HAP-1 (cell line): ENCODE measurements at regions not wholly inside any gene's neighbourhood (a gene's known extent, or its start where the extent isn't known, plus 50 kb on each side); places are given as distances from the start of the nearest gene placed in this dataset.

Experiments
- DNase-seq, 2 experiments: peaks; one replicate each; pipeline ENCODE4 v3.0.0-alpha.2; 2016 to 2020; ENCODE audit warnings: low spot score in 2 of 2
- H3K27me3 ChIP-seq: fragments of 250-450 bp; sonication (Bioruptor Pico); 2 replicates; pipeline ENCODE4 v1.5.1; 2020; ENCODE audit warnings: low read depth, mild to moderate bottlenecking, moderate library complexity
- H3K36me3 ChIP-seq: fragments of 250-450 bp; sonication (Bioruptor Pico); replicated peaks from 2 replicates; pipeline ENCODE4 v1.5.1; 2020; ENCODE audit warnings: mild to moderate bottlenecking
- H3K4me1 ChIP-seq: fragments of 250-450 bp; sonication (Bioruptor Pico); 2 replicates; pipeline ENCODE4 v1.5.1; 2020; ENCODE audit warnings: mild to moderate bottlenecking
- H3K4me3 ChIP-seq: fragments of 250-450 bp; sonication (Bioruptor Pico); 2 replicates; pipeline ENCODE4 v1.5.1; 2020; ENCODE audit warnings: mild to moderate bottlenecking, moderate library complexity
- H3K9me3 ChIP-seq: fragments of 250-450 bp; sonication (Bioruptor Pico); 2 replicates; pipeline ENCODE4 v1.5.1; 2020; ENCODE audit warnings: mild to moderate bottlenecking, moderate library complexity
- in situ Hi-C: fragments of 300-500 bp; cut with MboI; formaldehyde crosslinking; loops from 3 replicates; pipeline ENCODE4 v1.14.3; 2020; ENCODE audit warnings: low sequenced_read_pairs, inconsistent platforms, mixed read lengths

DNA sequence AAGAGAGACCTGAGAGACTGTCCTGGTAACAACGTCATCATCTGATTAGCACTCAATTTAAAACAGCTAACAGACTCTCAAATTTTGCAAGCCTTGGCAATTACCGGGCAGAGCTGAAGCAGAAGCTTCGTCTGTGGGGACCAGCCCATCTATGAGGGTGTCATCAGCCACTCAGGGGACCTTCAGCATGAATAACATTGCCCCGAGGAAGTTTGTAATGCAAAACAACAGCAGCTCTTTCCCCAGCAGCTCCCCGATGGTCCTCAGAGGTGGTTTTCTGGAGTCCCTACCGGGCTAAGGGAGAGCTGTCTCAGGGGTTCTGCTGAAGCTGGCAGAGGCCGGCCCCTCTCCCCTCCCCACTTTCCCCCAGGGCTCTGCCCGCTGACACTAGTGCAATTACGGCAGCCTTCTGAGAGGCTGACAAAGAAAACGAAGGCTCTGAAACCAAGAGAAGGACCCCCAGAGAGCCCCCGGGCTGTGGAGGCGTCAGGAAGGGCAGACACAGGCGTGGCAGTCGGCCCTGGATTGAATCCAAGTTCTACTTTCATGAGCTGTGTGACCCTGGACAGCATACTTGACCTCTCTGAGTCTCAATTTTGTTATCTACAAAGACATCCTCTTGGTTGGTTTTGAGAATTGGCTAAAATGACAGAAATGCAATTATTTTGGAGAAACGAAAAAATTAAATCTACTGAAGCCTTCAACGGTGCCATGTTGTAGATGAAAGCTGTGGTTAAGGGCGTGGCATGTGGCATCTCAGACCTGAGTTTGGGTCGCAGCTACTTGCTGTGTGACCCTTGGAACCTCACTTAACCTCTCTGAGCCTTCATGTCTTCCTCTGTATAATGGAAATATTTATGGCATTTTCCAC lies 102.1 kb upstream of the TLE3 start:
- H3K4me1 ChIP-seq, result peaks cover 17% of the 10 kb centered on the region
- H3K36me3 ChIP-seq, result no peaks in the 10 kb centered on the region
- DNase-seq, result no peak

GRCh38 chr15:70199124-70199482 lies 101.4 kb upstream of the TLE3 start:
- Histone ChIP-seq H3K27me3 (peaks cover 11% of the 10 kb centered on the region; the same call in 1 of the 2 replicates), H3K36me3 (no peaks in the 10 kb centered on the region), H3K4me3 (no peak overlapping the region), H3K9me3 (no peaks in the 10 kb centered on the region), H3K4me1 (peaks cover 17% of the 10 kb centered on the region)
- in situ Hi-C loops, result no loop called here
- no peak for DNase-seq

More for the DNA sequence above, 102.1 kb upstream of the TLE3 start:
- in situ Hi-C loops, result no loop called here
- Histone ChIP-seq H3K27me3 (peaks cover 11% of the 10 kb centered on the region; the same call in 1 of the 2 replicates), H3K4me3 (no peak overlapping the region), H3K9me3 (no peaks in the 10 kb centered on the region)

DNA sequence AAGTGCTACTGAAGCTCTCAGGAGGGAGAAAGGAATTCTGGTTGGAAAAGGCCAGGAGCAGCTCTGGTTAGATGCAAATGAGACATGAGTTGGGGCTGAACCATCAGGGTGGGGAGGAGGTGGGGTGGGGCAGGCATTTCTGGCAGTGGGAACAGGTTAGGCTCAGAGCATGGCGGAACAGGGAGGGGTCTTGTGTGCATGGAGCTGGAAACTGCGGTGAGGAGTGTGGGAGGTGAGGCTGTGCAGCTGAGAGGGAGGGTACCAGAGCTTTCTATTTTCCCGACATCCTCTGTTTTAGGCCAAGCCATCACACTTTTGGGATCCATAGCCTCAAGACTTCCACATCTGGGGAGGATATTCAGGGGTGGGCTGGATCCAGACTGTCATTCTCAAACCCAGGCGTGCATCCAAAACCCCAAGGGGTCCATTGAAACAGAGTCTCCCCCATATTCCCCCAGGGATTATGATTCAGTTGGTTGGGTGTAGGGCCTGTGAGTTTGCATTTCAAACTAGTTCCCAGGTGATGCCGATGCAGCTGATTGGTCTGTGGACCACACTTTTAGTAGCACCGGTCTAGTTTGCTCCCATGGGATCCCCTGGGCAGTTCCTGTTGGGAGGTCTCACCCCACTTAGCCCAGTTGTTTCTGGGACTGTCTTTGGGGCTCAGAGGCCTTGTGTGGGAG lies 100.9 kb upstream of the TLE3 start:
- Histone ChIP-seq H3K4me1 (peaks cover 17% of the 10 kb centered on the region), H3K4me3 (no peak overlapping the region), H3K9me3 (no peaks in the 10 kb centered on the region), H3K36me3 (no peaks in the 10 kb centered on the region), H3K27me3 (peaks cover 11% of the 10 kb centered on the region; the same call in 1 of the 2 replicates)
- in situ Hi-C loops, result no loop called here
- no peak for DNase-seq

DNA sequence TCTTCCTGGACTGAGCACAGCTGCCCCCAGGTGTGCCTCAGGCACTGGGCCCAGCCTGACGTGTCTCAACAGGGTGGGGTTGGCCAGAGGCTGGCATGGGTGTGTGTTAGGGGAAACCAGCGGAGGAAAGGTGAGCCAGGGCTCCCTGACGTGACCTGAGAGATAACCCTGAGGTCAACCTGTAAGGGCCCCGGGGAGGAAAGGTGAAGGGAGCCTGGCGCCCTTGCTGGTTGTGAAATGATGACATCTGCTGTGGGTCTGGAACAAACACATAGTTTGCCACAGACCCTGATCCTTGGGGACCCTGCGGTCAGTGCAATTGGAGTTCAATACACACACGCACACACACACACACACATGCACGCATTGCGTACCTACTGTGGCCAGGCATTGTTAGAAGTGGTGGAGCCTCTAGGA lies 100.2 kb upstream of the TLE3 start:
- Histone ChIP-seq H3K9me3 (no peaks in the 10 kb centered on the region), H3K4me3 (no peak overlapping the region), H3K36me3 (no peaks in the 10 kb centered on the region), H3K4me1 (peaks cover 17% of the 10 kb centered on the region), H3K27me3 (peaks cover 11% of the 10 kb centered on the region; the same call in 1 of the 2 replicates)
- in situ Hi-C loops, result no loop called here
- DNase-seq, result no peak

GRCh38 chr15:70197318-70197944 lies 99.7 kb upstream of the TLE3 start:
- Histone ChIP-seq H3K4me3 (no peak overlapping the region), H3K36me3 (no peaks in the 10 kb centered on the region), H3K4me1 (peaks cover 17% of the 10 kb centered on the region), H3K27me3 (peaks cover 10% of the 10 kb centered on the region; the same call in 1 of the 2 replicates), H3K9me3 (no peaks in the 10 kb centered on the region)
- no peak for DNase-seq
- in situ Hi-C loops, result no loop called here

DNA sequence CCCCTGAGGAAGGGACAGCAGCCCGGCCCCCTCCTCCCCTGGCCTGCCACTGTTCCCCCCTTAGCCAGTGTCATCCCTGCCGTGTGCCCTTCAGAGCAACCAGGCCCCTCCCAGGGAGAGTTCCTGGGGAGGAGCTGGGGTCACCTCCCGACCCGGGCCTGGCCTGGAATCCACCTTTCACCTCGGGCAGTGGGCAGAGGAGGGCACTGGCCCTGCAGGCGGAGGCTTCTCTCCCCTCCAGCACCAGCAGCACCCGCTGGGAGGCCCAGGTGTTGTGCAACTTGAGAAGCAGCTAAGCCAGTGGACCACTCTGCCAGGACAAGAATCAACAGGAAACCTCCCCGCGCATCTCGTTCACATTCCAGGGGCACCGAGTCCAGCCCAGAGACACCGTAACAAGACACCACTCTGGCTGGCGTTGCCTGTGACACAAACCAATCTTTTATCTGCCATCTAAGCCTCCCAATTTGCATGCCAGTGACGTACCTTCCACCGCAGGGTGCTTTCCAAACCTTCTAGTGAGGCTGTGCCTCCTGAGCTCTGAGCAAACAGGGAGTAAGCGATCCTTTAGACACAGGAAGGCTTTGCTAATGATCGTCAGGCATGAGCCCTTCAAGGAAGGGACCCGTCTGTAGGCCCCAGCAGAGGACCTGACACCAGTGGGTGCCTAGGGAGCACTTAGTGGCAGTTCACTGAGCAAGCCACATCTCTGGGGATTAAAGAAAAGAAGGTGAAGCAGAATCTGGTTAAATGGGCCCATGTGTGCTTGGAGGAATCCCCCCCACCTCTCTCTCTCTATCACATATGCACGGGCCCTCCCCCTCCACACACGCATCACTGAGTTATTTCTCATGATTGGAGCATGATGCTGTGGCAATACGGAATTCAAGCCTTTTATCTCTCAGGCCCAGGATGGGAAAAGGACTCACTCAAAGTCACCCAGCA lies 98.9 kb upstream of the TLE3 start:
- DNase-seq, result peak; percentile 58 to 73
- Histone ChIP-seq H3K9me3 (no peaks in the 10 kb centered on the region), H3K27me3 (peaks cover 3% of the 10 kb centered on the region; the same call in 1 of the 2 replicates), H3K4me3 (no peak overlapping the region), H3K36me3 (no peaks in the 10 kb centered on the region), H3K4me1 (peaks cover 17% of the 10 kb centered on the region)
- in situ Hi-C loops, result no loop called here

- in situ Hi-C loops, result no loop called here
- no peaks in the 10 kb centered on the region for H3K36me3 ChIP-seq
- 0 out of 2 replicates have a peak, but pooled peaks cover 3% of the 10 kb centered on the region for H3K9me3 ChIP-seq
- no peak overlapping the region for H3K4me3 ChIP-seq
- peaks cover 3% of the 10 kb centered on the region; the same call in 1 of the 2 replicates for H3K27me3 ChIP-seq
- DNase-seq, result no peak
- H3K4me1 ChIP-seq, result peaks cover 15% of the 10 kb centered on the region
Measured at GRCh38 chr15:70195587-70196305, 98.0 kb upstream of the TLE3 start.

- no peak overlapping the region for H3K4me3 ChIP-seq
- H3K4me1 ChIP-seq, result peaks cover 9% of the 10 kb centered on the region
- peaks cover 3% of the 10 kb centered on the region; the same call in 1 of the 2 replicates for H3K27me3 ChIP-seq
- in situ Hi-C loops, result no loop called here
- no peak for DNase-seq
- 0 out of 2 replicates have a peak, but pooled peaks cover 3% of the 10 kb centered on the region for H3K9me3 ChIP-seq
- no peaks in the 10 kb centered on the region for H3K36me3 ChIP-seq
Measured at GRCh38 chr15:70195171-70195570, 97.5 kb upstream of the TLE3 start.

DNA sequence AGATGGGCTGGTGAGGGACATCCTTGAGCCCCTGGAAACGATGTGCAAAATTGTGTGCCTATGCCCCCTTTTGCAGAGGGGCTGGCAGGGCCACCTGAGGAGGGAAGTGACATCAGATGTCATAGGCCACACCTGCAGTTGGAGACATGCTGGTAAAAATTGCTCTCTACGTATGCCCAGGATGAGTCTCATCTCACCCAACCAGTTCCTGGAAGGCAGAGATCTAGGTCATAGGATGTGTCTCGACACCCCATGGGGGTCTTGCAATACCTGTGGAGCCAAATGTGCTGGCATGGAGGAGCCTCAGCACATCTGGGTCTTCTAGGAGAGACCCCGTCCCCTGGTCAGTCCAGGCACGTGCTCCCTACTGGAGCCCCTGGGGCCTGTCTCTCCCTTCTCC lies 96.5 kb upstream of the TLE3 start:
- in situ Hi-C loops, result no loop called here
- no peak overlapping the region for H3K4me3 ChIP-seq
- H3K9me3 ChIP-seq, result 0 out of 2 replicates have a peak, but pooled peaks cover 3% of the 10 kb centered on the region
- DNase-seq, result no peak
- H3K4me1 ChIP-seq, result peaks cover 7% of the 10 kb centered on the region
- no peaks in the 10 kb centered on the region for H3K36me3 ChIP-seq
- H3K27me3 ChIP-seq, result no peaks in the 10 kb centered on the region

DNA sequence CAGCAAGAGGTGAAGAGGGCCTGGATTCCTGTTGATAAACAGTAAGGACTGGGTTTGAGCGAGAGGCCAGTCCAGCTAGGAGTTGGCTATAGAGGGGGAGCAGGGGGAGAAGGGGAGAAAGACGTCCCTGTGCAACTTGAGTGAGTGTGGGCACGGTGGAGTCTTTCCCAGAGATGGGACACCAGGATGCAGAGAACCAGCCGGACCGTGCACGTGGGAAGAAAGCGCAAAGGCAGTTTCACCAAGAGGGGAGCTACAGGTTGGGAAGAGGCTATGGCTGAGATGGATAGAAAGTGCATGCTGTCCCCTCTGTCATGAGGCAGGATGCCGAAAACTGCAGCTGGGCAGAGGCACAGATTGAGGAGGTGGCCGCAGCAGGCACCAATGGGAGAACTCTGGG lies 96.0 kb upstream of the TLE3 start:
- Histone ChIP-seq H3K27me3 (no peaks in the 10 kb centered on the region), H3K9me3 (0 out of 2 replicates have a peak, but pooled peaks cover 3% of the 10 kb centered on the region), H3K4me1 (peaks cover 7% of the 10 kb centered on the region), H3K36me3 (no peaks in the 10 kb centered on the region), H3K4me3 (no peak overlapping the region)
- DNase-seq, result no peak
- in situ Hi-C loops, result no loop called here

DNA sequence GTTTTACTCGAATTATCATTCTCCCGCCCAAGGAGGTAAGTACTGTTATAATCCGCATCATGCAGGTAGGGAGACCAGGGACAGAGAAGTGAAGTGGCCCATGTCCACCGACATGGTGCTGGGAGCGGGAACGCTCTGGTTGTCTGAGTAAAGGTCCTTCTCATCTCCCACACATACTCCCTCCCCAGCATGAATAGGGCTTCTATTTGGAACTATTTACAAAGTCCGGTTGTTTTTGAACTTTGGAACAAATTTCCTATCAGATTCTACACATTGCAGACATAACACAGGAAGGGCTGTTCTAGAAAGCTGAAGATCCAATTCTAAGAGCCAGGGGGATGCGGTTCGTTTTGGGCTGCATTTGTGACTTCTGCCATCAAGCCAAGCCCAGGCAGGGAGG lies 94.8 kb upstream of the TLE3 start:
- Histone ChIP-seq H3K4me1 (peaks cover 7% of the 10 kb centered on the region), H3K27me3 (no peaks in the 10 kb centered on the region), H3K9me3 (0 out of 2 replicates have a peak, but pooled peaks cover 3% of the 10 kb centered on the region), H3K36me3 (no peaks in the 10 kb centered on the region), H3K4me3 (no peak overlapping the region)
- no peak for DNase-seq
- in situ Hi-C loops, result no loop called here

DNA sequence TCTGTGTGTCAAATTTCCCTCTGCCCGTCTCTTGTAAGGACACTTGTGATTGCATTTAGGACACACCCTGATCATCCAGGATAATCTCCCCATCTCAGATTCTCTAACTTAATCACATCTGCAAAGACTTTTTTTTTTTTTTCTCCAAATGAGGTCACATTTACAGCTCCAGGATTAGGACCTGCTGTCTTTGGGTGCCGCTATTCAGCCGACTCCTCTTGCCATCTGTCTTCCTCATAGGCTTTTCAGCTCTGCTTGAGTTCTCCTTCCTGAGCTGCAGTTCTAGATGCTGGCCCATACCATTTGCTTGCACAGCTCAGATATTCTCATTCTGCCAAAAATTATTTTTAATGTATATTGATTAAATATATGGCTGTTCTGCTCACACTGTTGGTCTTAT lies 94.3 kb upstream of the TLE3 start:
- Histone ChIP-seq H3K4me3 (no peak overlapping the region), H3K27me3 (no peaks in the 10 kb centered on the region), H3K9me3 (0 out of 2 replicates have a peak, but pooled peaks cover 3% of the 10 kb centered on the region), H3K36me3 (no peaks in the 10 kb centered on the region), H3K4me1 (peaks cover 7% of the 10 kb centered on the region)
- in situ Hi-C loops, result no loop called here
- no peak for DNase-seq
